CD4-positive, alpha-beta T cell treated with Interleukin-15 for 1 hour (primary cell): ENCODE measurements at regions not wholly inside any gene's neighbourhood (a gene's known extent, or its start where the extent isn't known, plus 50 kb on each side); places are given as distances from the start of the nearest gene placed in this dataset.

Experiments used
- DNase-seq: peaks from one replicate; pipeline ENCODE4 v3.0.0-alpha.2; 2020

- no peak for DNase-seq
Observed at GRCh38 chr20:11329271-11329670, 588.4 kb upstream of the BTBD3 start.

DNA sequence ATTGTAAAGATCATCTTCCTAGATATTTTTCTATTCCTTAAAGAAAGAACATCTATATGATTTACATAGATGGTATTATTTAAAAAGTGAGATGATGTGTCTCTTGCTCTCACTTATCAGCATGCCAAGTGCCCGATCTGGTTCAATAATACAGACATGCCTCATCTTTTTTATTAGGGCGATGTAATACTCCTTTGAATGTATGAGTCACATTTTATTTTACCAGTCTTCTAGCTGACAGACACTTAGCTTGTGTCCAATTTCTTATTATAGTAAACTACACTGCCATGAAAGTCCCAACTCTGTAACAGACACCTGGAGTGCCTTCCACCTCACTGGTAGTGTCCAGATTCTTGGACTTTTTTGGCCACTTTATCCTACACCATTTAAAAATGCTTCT is 586.6 kb upstream of the BTBD3 start:
- no peak for DNase-seq

- no peak for DNase-seq
Observed at GRCh38 chr20:11332381-11332780, 585.3 kb upstream of the BTBD3 start.

DNA sequence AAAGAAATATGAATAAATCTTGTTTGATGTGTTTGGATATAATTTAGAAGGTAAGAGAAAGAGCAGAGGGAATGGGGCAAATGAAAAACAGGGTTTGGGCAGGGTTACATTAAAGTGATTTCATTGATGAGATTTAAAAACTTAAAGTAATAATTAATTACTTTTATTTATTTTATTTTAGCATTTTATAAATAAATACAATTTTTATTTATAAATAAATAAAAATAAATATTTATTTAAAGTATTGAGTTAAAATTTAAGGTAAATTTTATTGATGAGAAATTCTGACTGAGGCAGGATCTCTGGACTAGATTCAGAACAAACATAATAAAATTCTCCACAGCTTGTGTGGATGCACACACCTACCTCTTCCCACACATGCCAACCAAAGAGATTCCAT is 584.1 kb upstream of the BTBD3 start:
- no peak for DNase-seq

GRCh38 chr20:11337361-11338130 is 580.1 kb upstream of the BTBD3 start:
- DNase-seq = no peak

DNA sequence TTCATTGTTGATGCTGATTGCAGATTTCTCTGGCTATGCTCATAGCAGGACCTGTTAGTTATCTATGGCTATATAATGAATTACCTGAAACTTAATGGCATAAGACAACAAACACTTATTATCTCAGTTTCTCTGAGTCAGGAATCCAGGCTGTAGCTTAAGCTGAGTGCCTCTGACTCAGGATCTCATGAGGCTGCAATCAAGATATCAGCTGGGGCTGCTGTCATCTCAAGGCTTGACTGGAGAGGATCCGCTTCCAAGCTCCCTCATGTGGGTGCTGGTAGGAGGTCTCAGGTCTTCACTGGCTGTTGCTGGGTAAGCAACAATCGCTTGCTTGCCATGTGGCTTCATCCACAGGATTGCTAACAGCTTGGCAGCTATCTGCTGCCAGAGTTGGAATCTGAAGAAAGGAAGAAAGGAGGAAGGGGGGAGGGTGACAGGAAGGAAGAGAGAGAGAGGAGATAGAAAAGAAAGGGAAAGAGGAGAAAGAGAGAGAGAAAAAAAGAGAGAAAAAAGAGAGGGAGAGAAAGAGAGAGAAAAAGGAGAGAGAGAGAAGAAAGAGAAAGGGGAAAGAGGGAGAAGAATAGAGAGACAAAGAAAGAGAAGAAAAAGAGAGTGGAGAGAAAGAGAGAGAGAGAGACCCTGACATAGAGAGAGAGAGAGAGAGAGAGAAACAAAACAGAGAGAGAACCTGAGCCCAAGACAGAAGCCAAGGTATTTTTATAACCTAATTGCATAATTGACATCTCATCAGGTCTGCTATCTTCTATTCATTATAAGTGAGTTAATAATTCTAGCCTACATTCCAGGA is 579.0 kb upstream of the BTBD3 start:
- no peak for DNase-seq

DNA sequence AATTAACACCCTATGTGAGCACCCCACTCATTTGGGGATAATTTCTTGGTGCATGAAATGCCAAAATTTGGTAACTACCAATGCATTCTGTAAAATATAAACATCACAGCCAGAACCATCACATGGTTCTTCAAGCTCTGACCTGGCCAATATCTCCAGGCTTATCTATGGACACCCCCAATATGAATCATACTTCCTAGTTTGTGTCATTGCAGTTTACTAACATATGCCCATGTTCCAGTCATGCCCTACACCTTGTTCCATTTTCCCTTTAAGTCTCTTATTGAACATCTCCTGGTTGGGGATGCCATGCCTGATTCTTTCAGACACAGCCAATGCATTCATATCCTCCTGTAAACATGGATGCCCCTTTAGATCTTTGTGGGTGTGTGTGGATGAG is 572.8 kb upstream of the BTBD3 start:
- no peak for DNase-seq

- no peak for DNase-seq
Observed at GRCh38 chr20:11347738-11348137, 570.0 kb upstream of the BTBD3 start.

DNA sequence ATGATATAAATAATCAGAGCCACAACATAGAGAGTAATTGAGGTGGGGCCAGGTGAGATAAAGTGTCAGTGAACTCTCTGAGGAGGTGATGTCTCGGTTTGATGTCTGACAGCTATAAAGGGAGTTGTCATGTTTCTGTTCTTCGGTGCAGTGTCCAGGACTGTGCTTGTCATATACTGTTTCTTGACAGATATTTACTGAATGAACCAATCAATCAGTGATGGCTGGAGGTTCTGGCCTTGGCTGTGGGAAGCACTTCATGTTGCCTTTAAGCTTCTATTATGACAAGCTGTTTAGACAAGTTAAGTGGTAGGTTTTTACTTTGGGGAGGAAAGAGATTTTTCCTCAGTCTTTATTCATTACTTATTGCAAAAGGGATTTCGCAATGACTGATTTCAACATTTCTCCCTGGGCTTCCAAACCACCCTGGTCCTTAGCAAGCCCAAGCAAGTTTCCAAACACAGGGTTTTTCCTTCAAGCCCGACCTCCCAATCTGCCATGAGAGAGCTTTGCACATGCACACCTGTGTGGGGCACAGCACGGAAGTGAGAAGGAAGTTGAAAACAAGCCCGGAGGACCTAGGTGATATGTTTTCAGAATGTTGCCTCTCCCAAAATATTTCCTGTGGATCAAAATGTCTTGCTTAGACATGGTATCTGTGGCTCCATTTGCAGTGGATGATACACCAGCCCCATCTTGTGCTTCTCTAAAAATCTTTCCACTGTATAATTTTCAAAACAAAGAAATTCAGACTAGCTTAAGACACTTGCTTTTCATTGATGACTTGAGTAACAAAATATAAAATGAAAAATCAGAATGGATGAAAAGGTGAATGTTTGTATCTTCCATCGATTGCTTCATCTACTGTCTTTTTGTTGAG is 567.3 kb upstream of the BTBD3 start:
- DNase-seq = no peak

GRCh38 chr20:11352041-11352440 is 565.7 kb upstream of the BTBD3 start:
- DNase-seq = no peak

GRCh38 chr20:11354846-11355245 is 562.8 kb upstream of the BTBD3 start:
- no peak for DNase-seq

- no peak for DNase-seq
Observed at GRCh38 chr20:11355345-11355744, 562.3 kb upstream of the BTBD3 start.

DNA sequence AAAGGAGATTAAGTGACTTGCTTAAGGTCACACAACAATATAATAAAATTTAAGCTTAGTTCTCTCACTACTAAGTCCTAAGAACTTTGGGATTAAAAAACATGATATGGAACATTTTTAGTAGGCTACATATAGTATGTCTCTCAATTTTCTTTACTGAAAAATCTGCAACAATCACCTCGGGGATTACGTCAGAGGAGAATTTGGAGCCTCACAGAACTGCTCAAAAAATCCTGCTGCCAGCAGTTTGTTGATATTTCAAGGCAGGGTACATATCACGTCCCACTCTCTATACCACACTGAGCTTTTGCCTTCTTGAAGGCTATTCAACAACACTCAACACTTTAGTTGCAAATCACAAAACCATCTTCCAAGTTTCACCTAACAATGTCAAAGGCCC is 561.6 kb upstream of the BTBD3 start:
- DNase-seq = no peak

DNA sequence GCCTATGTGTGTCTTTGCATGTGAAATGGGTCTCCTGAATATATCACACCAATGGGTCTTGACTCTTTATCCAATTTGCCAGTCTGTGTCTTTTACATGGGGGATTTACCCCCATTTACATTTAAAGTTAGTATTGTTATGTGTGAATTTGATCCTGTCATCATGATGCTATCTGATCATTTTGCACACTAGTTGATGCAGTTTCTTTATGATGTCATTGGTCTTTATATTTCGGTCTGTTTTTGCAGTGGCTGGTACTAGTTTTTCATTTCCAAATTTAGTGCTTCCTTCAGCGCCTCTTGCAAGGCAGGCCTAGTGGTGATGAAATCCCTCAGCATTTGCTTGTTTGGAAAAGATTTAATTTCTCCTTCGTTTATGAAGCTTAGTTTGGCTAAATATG is 555.2 kb upstream of the BTBD3 start:
- DNase-seq = no peak

- DNase-seq = no peak
Observed at GRCh38 chr20:11364736-11365135, 553.0 kb upstream of the BTBD3 start.

GRCh38 chr20:11366660-11367059 is 551.0 kb upstream of the BTBD3 start:
- DNase-seq = no peak

DNA sequence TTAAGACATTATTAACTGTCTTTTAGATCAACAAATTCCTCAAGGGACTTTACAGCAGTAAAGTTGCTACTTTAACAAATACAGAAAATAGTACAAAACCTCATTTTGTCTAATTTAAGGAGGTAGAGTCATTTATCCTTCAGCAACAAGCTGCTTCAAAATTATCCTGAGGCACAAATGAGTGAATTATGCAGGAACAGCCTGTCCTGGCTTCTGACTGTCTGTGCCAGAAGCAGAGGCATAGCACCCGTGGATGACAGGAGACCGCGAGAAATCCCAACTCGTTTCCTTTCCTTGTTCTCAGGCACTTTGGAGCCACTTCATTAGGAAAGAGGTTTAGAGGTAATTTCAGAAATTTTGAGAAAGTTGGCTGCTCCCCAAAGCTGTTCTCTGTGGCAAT is 549.2 kb upstream of the BTBD3 start:
- DNase-seq = no peak

DNA sequence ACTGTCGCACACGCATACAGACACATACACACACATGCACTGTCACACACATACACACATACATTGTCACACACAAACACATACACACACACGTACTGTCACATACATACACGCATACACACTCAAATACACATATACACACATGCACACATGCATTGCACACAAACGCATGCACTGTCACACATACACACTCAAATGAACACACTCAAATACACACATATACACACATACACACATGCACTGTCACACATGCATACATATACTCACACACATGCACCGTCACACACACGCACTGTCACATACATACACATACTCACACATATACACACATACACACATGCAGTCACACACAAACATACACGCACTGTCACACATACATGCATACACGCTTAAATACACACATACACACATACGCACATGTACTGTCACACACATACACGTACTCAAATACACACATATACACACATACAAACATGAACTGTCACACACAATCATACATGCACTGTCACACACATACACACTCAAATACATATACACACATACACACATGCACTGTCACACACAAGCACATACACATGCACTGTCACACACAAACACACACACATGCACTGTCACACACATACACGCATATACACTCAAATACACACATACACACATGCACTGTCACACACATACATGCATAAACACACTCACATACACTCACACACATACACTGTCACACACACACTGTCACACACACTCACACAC is 548.6 kb upstream of the BTBD3 start:
- DNase-seq = no peak

DNA sequence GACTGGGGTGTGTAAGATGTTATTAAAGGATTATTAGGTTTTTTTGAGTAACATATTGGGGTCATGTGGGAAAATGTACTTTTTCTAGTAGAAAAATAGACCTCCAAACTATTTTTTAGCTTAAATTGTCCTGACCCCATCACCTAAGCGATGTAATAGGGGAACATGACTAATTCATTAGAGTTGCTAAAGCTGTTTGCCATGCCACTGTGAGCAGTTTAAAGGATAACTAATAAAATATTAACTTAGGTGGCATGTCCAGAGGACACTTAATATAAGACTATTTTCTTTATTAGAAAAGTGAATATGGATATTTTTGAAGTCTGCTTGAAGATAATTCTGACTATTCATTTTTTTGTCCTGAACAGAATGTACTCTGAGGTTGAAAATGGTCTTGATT is 545.9 kb upstream of the BTBD3 start:
- no peak for DNase-seq

- DNase-seq = no peak
Observed at GRCh38 chr20:11372876-11373790, 544.6 kb upstream of the BTBD3 start.

DNA sequence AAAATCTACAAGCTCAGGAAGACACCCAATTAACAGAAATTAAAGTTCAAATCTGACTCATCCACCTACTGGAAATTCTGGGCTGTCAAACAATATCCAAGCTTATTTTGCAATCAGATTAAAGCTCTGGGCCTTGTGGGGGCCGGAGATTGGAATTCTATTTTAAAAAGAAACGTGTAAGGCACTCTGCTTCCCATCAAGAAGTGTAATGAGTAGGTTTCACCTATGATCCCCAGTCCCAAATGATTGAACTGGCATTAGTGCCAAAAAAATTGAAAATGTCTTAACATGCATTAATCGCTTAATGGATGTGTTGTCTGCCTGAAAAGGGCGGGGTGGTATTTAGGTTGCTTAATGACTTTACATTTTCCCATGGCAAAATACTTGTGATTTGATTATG is 542.4 kb upstream of the BTBD3 start:
- DNase-seq = no peak

DNA sequence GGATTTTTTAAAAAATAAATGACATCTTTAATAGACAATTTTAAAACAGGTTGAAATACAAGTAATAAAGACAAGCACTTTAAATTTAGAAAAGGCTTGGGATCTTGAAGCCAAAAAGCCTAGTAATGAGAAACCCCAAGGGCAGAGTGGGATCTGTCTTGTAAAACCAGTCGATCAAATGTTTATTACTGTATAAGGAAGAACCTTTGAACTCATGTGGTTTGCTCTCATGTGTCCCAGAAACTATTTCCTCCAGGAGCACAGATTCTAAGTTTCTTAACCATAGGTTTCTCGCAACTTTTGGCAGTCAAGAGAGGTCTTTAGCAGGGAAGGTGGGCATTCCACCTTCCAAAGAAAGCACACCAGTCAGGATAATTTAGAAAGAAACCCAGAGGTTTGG is 541.7 kb upstream of the BTBD3 start:
- DNase-seq = no peak
